ENCODE measurements at regions not wholly inside any gene's neighbourhood (a gene's known extent, or its start where the extent isn't known, plus 50 kb on each side); places are given as distances from the start of the nearest gene placed in this dataset.
A peak's percentile ranks its signal among the peaks of the same experiment; 100 is the strongest.

DNA sequence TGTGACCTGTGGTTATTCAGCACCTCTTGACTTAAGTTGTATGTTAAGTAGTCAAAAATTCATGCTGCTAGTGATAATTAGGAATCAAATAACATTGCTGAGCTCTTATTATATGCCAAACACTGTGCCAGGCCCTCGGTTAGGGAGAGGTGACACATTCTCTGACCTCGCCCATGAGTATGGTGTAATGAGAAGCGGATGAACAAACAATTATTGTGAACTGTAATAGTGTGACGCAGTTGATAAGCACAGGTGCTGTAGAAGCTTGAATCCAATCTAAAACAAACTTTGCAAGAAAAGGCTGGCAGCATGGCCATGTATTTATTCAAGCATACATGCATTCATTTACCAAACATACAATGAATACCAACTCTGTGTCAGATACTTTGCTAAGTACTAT, 303.5 kb upstream of the HS3ST1 start:
- H3K4me3 Mint-ChIP-seq: no peak overlapping the region
- DNase-seq (no peak), ATAC-seq (replicated peaks in 1 of 2) (no peak)
- peaks cover 0 to under 1% of the 10 kb centered on the region in 2 donors for H3K9me3 Mint-ChIP-seq
- H3K36me3 Mint-ChIP-seq (ENCODE audit: insufficient read depth in 2 of 2): no peaks in the 10 kb centered on the region
- H3K27ac Mint-ChIP-seq: no peak overlapping the region
- H3K4me1 Mint-ChIP-seq (ENCODE audit: low read depth): no peaks in the 10 kb centered on the region
- H3K27me3 Mint-ChIP-seq (ENCODE audit: low read depth): peaks cover 5% of the 10 kb centered on the region

- H3K9me3 Mint-ChIP-seq: no peaks in the 10 kb centered on the region
- peaks cover 5% of the 10 kb centered on the region for H3K27me3 Mint-ChIP-seq (ENCODE audit: low read depth)
- H3K36me3 Mint-ChIP-seq (ENCODE audit: insufficient read depth in 2 of 2): no peaks in the 10 kb centered on the region
- DNase-seq (no peak), ATAC-seq (replicated peaks in 1 of 2) (no peak)
- no peak overlapping the region for H3K4me3 Mint-ChIP-seq
- H3K4me1 Mint-ChIP-seq (ENCODE audit: low read depth): no peaks in the 10 kb centered on the region
- H3K27ac Mint-ChIP-seq: no peak overlapping the region
These were observed 301.9 kb upstream of the HS3ST1 start for GRCh38 chr4:11730545-11730944.

DNA sequence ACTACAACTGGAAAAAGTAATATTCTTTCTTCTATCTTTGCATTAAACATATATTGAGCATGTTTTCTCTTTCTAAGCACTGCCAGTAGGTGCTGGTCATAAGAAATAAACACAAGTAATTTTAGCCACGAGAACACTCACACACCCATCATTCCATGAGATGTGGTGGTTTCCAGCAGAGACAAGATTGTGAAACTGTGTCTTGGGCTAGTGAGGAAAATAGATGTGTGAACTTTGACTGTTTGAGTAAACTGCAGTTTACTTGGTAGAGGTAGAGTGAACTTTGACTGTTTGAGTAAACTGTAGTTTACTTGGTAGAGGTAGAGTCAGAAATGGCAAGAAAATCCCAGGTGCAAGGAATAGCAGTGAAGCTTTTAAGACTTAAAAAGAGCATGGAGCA, 300.9 kb upstream of the HS3ST1 start:
- no peaks in the 10 kb centered on the region for H3K9me3 Mint-ChIP-seq
- H3K36me3 Mint-ChIP-seq (ENCODE audit: insufficient read depth in 2 of 2): no peaks in the 10 kb centered on the region
- no peak overlapping the region for H3K27ac Mint-ChIP-seq
- ATAC-seq (replicated peaks in 1 of 2) (no peak), DNase-seq (no peak)
- H3K4me1 Mint-ChIP-seq (ENCODE audit: low read depth): no peaks in the 10 kb centered on the region
- no peak overlapping the region for H3K4me3 Mint-ChIP-seq
- peaks cover 5% of the 10 kb centered on the region for H3K27me3 Mint-ChIP-seq (ENCODE audit: low read depth)

DNA sequence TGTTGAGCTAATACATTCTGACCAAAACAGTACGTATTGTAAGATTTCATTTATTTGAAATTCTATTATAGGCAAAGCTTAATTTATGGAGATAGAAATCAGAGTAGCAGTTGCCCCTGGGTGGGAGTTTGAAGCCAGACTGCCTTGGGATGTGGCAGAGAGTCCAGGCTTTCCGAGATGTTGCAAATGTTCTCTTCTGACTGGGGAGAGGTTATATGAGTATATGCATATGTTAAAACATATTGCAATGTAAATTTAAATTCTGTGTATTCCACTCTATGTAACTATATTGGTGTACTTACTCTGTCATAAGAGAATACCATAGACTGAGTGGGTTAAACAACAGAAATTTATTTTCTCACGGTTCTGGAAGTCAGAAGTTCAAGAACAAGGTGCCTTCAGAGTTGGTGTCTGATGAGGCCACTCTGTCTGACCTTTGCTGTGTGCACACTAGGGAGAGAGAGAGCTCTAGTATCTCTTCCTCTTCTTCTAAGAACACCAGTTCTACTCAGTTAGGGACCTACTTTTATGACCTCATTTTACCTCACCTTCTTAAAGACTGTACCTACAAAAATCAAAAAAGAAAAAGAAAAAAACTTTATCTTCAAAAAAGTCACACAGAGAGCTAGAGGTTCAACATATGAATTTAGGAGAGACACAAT, 299.3 kb upstream of the HS3ST1 start:
- Mint-ChIP-seq H3K4me1 (ENCODE audit: low read depth) (no peaks in the 10 kb centered on the region), H3K27ac (no peak overlapping the region), H3K36me3 (ENCODE audit: insufficient read depth in 2 of 2) (no peaks in the 10 kb centered on the region), H3K27me3 (ENCODE audit: low read depth) (peaks cover 5% of the 10 kb centered on the region), H3K4me3 (no peak overlapping the region), H3K9me3 (no peaks in the 10 kb centered on the region)
- DNase-seq: no peak
- no peak for ATAC-seq (replicated peaks in 1 of 2)

GRCh38 chr4:11724731-11725130, 296.0 kb upstream of the HS3ST1 start:
- Mint-ChIP-seq H3K9me3 (no peaks in the 10 kb centered on the region), H3K36me3 (ENCODE audit: insufficient read depth in 2 of 2) (no peaks in the 10 kb centered on the region), H3K27ac (no peak overlapping the region), H3K4me1 (ENCODE audit: low read depth) (no peaks in the 10 kb centered on the region), H3K27me3 (ENCODE audit: low read depth) (peaks cover 10% of the 10 kb centered on the region), H3K4me3 (no peak overlapping the region)
- DNase-seq (no peak), ATAC-seq (replicated peaks in 1 of 2) (no peak)

- ATAC-seq (replicated peaks in 1 of 2) (no peak), DNase-seq (no peak)
- H3K27me3 Mint-ChIP-seq (ENCODE audit: low read depth): peaks cover 11% of the 10 kb centered on the region
- H3K36me3 Mint-ChIP-seq (ENCODE audit: insufficient read depth in 2 of 2): no peaks in the 10 kb centered on the region
- H3K9me3 Mint-ChIP-seq: peaks cover 2% of the 10 kb centered on the region in 2 donors
- no peak overlapping the region for H3K4me3 Mint-ChIP-seq
- no peak overlapping the region for H3K27ac Mint-ChIP-seq
- H3K4me1 Mint-ChIP-seq (ENCODE audit: low read depth): no peaks in the 10 kb centered on the region
These were observed 293.5 kb upstream of the HS3ST1 start for GRCh38 chr4:11722223-11722622.

DNA sequence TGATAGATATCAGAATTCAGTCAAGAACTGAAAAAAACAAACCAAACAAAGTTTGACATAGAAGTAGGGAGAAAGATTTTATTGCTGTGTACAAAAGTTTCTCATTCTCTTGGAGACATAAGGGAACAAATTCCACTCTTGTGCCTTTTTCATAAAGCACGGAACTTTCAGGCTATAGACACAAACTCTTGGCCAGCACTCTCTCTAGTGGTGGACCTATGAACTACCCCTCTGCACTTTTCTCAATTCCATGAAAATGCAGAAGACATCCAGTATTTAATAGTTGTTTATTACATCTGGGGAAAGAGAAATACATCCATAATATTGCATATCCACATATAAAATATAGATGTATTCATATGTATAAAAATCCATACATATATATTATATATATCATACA, 291.6 kb upstream of the HS3ST1 start:
- peak in 1 of 2 donors; percentile 1 for DNase-seq
- H3K27me3 Mint-ChIP-seq (ENCODE audit: low read depth): peaks cover 11% of the 10 kb centered on the region
- H3K4me3 Mint-ChIP-seq: no peak overlapping the region
- H3K36me3 Mint-ChIP-seq (ENCODE audit: insufficient read depth in 2 of 2): no peaks in the 10 kb centered on the region
- peaks cover 2% of the 10 kb centered on the region in 2 donors for H3K9me3 Mint-ChIP-seq
- no peak for ATAC-seq (replicated peaks in 1 of 2)
- no peak overlapping the region for H3K27ac Mint-ChIP-seq
- H3K4me1 Mint-ChIP-seq (ENCODE audit: low read depth): no peaks in the 10 kb centered on the region

DNA sequence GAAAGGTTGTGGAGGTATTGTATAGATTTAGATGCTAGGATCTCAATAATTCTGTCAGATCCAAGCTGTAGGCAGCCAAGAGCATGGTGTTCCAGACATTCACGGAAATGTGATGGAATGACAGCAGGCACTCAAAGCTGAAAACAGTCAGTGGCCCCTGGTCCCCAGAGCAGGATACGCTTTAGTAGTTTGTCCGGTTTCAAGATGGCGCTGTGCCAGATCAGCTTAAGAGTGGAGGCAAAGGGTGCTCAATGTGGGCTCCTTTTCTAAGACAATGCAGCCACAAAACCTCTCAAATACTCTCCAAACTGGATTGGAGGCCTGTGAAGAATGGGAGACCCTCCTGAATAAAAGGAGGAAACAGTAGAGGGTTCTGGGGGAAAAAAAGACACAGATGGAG, 291.2 kb upstream of the HS3ST1 start:
- no peak overlapping the region for H3K4me3 Mint-ChIP-seq
- DNase-seq (no peak), ATAC-seq (replicated peaks in 1 of 2) (no peak)
- H3K27me3 Mint-ChIP-seq (ENCODE audit: low read depth): peaks cover 11% of the 10 kb centered on the region
- H3K9me3 Mint-ChIP-seq: peaks cover 2% of the 10 kb centered on the region in 2 donors
- no peaks in the 10 kb centered on the region for H3K36me3 Mint-ChIP-seq (ENCODE audit: insufficient read depth in 2 of 2)
- no peak overlapping the region for H3K27ac Mint-ChIP-seq
- H3K4me1 Mint-ChIP-seq (ENCODE audit: low read depth): no peaks in the 10 kb centered on the region

DNA sequence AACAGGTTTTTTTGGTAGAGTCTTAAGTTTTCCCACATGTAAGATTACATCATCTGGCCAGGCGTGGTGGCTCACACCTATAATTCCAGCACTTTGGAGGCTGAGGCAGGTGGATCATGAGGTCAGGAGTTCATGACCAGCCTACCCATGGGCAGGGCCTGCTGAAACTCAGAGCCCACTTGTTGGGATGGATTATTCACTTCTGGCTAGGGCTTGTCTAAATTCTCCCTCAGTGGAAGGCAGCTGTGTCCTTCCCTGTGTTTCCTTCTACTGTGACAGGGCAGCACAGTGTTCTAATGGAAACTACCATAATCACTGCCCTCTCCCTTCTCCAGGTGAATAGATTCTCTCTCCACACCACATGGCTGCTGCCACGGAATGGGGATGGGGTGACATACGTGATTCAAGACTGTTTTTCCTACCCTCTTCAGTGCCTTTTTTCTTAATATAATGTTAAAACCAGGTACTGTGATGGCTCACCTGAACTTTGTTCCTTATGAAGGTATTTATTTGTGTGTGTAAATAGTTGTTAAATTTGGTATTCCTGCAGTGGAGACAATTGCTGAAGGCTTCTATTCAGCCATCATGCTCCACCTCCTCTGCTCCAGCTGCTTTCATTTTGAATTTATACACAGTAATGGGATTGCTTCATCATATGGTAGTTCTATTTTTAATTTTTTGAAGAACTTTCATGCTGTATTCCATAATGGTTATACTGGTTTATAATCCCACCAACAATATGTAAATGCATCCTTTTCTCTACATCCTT, 287.2 kb upstream of the HS3ST1 start:
- DNase-seq: no peak

DNA sequence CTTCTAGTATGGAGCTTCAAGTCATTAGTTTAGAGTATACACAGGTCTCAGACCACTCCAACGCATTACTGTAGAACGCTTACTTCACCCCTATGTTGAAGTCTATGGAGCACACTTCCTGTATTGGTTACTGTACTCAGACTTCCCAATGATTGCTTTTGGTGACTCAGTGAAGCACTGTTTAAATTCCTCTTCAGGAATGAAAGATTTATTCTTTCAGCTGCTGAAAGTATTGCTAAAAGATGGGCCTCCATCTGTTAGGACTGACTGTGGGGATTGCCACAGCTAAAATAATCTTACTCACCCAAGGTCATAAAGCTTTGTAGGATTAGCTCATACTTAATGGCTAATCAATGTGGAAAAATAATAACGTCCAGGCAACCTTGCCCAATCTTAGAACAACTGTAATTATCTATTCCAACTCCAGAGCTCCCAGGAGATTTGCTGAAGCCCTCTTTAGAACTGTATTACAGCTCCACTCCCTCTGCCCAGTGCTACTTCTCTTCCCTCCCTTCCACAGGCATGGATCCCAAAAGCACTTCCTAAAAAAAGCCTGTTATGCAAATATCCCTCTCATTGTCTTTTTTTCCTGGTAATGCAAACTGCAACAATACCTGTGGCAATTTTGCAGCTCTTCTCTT, 281.9 kb upstream of the HS3ST1 start:
- H3K27ac Mint-ChIP-seq: no peak overlapping the region
- H3K27me3 Mint-ChIP-seq (ENCODE audit: low read depth): peaks cover 20% of the 10 kb centered on the region

More for the DNA sequence above, 287.2 kb upstream of the HS3ST1 start:
- peaks cover 2% of the 10 kb centered on the region in 2 donors for H3K9me3 Mint-ChIP-seq
- H3K27ac Mint-ChIP-seq: no peak overlapping the region
- H3K4me1 Mint-ChIP-seq (ENCODE audit: low read depth): no peaks in the 10 kb centered on the region
- no peak overlapping the region for H3K4me3 Mint-ChIP-seq
- ATAC-seq (replicated peaks in 1 of 2): no peak
- no peaks in the 10 kb centered on the region for H3K36me3 Mint-ChIP-seq (ENCODE audit: insufficient read depth in 2 of 2)
- H3K27me3 Mint-ChIP-seq (ENCODE audit: low read depth): peaks cover 11% of the 10 kb centered on the region

DNA sequence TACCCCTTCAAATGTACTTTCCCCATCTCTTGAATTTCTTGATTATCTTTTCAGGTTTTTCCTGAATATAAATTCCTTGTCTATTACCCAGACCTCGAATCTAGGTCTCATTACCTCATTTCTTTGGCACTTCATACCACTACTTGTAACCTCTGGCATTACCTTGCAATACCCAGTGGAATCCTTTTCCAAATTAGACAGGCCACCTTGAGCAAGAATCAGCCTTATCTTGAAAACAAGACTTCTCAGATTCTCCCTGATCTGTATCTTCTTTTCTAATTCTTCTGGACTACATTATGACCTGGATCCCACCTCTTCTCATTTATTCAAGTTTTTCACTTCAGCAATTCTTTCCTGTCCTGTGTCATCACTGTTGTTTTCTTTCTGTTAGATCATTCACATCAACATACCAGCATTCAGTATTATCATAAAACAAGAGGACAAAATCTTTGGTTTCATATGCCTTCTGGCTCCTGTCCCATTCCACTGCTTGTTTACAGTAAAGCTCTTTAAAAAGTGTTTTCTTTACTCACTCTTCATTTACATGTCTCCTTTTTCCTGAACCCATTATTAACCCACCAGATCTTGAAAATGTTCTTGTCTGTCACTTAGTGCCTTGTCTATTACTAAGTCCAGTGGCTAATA, 275.6 kb upstream of the HS3ST1 start:
- no peak for ATAC-seq (replicated peaks in 1 of 2)
- Mint-ChIP-seq H3K4me1 (ENCODE audit: low read depth) (no peaks in the 10 kb centered on the region), H3K27ac (no peak overlapping the region), H3K36me3 (ENCODE audit: insufficient read depth in 2 of 2) (no peaks in the 10 kb centered on the region), H3K4me3 (no peak overlapping the region), H3K9me3 (peaks cover 4 to 6% of the 10 kb centered on the region in 2 donors), H3K27me3 (ENCODE audit: low read depth) (peaks cover 7% of the 10 kb centered on the region)
- no peak for DNase-seq

More for the DNA sequence above, 281.9 kb upstream of the HS3ST1 start:
- Mint-ChIP-seq H3K4me1 (ENCODE audit: low read depth) (no peaks in the 10 kb centered on the region), H3K36me3 (ENCODE audit: insufficient read depth in 2 of 2) (no peaks in the 10 kb centered on the region), H3K9me3 (peaks cover 4 to 6% of the 10 kb centered on the region in 2 donors), H3K4me3 (no peak overlapping the region)
- ATAC-seq (replicated peaks in 1 of 2) (no peak), DNase-seq (no peak)

- Mint-ChIP-seq H3K36me3 (ENCODE audit: insufficient read depth in 2 of 2) (no peaks in the 10 kb centered on the region), H3K27ac (no peak overlapping the region), H3K9me3 (peaks cover 0 to 3% of the 10 kb centered on the region in 2 donors), H3K4me1 (ENCODE audit: low read depth) (no peaks in the 10 kb centered on the region), H3K27me3 (ENCODE audit: low read depth) (peaks cover 6% of the 10 kb centered on the region), H3K4me3 (no peak overlapping the region)
- ATAC-seq (replicated peaks in 1 of 2): no peak
- DNase-seq: no peak
These were observed 274.3 kb upstream of the HS3ST1 start for GRCh38 chr4:11702886-11703557.
